ENCODE measurements at regions not wholly inside any gene's neighbourhood (a gene's known extent, or its start where the extent isn't known, plus 50 kb on each side); places are given as distances from the start of the nearest gene placed in this dataset.

DNA sequence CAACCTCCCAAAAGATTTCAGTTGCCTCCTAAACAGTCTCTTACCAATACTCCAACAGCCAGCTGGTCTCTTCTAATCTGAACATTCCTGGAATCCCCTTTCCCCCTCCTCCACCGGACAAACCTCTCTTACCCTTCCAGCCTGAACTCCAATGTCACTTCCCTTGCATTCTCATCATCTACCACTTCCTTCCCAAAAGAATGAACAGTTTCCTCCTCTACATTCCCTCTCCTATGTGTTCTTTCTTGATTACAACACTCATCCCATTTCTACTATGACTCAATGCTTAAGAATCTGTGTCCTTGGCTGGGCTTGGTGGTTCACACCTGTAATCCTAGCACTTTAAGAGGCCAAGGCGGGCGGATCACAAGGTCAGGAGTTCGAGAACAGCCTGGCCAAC is 417.1 kb downstream of the SETD4 start:
- Histone ChIP-seq H3K27ac (ENCODE audit: low read depth in 1 of 2, low read length in 1 of 2) (no peak overlapping the region), H3K9ac (ENCODE audit: insufficient read depth in 1 of 2, low read length in 2 of 2) (no peak overlapping the region), H3K4me1 (ENCODE audit: control insufficient read depth in 5 of 5, insufficient read depth in 5 of 5, low read length in 5 of 5) (no peaks in the 10 kb centered on the region), H3K4me3 (no peak overlapping the region), H3K27me3 (ENCODE audit: control insufficient read depth in 3 of 3, insufficient read depth in 3 of 3, low read length in 2 of 3) (peaks cover 0 to 2% (median 0%) of the 10 kb centered on the region in 3 donors), H3K9me3 (ENCODE audit: control insufficient read depth in 4 of 4, insufficient read depth in 3 of 4, low read length in 3 of 4) (no peaks in the 10 kb centered on the region), H3K36me3 (ENCODE audit: control insufficient read depth in 4 of 4, insufficient read depth in 4 of 4, low read length in 4 of 4) (no peaks in the 10 kb centered on the region)
- DNase-seq (no peak), ATAC-seq (ENCODE audit: insufficient read depth, low FRiP score) (no peak)
- 73 to 84% methylated on average over 4 of the region's 4 CpGs for WGBS, 2 donors
- TF ChIP-seq, protein P1, sequence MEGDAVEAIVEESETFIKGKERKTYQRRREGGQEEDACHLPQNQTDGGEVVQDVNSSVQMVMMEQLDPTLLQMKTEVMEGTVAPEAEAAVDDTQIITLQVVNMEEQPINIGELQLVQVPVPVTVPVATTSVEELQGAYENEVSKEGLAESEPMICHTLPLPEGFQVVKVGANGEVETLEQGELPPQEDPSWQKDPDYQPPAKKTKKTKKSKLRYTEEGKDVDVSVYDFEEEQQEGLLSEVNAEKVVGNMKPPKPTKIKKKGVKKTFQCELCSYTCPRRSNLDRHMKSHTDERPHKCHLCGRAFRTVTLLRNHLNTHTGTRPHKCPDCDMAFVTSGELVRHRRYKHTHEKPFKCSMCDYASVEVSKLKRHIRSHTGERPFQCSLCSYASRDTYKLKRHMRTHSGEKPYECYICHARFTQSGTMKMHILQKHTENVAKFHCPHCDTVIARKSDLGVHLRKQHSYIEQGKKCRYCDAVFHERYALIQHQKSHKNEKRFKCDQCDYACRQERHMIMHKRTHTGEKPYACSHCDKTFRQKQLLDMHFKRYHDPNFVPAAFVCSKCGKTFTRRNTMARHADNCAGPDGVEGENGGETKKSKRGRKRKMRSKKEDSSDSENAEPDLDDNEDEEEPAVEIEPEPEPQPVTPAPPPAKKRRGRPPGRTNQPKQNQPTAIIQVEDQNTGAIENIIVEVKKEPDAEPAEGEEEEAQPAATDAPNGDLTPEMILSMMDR (IDR thresholded peaks at IDR 0.05; ENCODE audit: control extremely low read depth, extremely low read depth) = no peak

- TF ChIP-seq, protein P1 (IDR thresholded peaks at IDR 0.05; ENCODE audit: control extremely low read depth, extremely low read depth) = no peak
- Histone ChIP-seq H3K4me3 (no peak overlapping the region), H3K36me3 (ENCODE audit: control insufficient read depth in 4 of 4, insufficient read depth in 4 of 4, low read length in 4 of 4) (no peaks in the 10 kb centered on the region), H3K27me3 (ENCODE audit: control insufficient read depth in 3 of 3, insufficient read depth in 3 of 3, low read length in 2 of 3) (peaks cover 0 to 2% (median 0%) of the 10 kb centered on the region in 3 donors), H3K9ac (ENCODE audit: insufficient read depth in 1 of 2, low read length in 2 of 2) (no peak overlapping the region), H3K27ac (ENCODE audit: low read depth in 1 of 2, low read length in 1 of 2) (no peak overlapping the region), H3K4me1 (ENCODE audit: control insufficient read depth in 5 of 5, insufficient read depth in 5 of 5, low read length in 5 of 5) (no peaks in the 10 kb centered on the region), H3K9me3 (ENCODE audit: control insufficient read depth in 4 of 4, insufficient read depth in 3 of 4, low read length in 3 of 4) (no peaks in the 10 kb centered on the region)
- WGBS, 2 donors = 84 to 96% methylated on average over 4 of the region's 4 CpGs
- ATAC-seq (ENCODE audit: insufficient read depth, low FRiP score) (no peak), DNase-seq (no peak)
Measured at GRCh38 chr21:35641271-35642016, 418.9 kb downstream of the SETD4 start.

DNA sequence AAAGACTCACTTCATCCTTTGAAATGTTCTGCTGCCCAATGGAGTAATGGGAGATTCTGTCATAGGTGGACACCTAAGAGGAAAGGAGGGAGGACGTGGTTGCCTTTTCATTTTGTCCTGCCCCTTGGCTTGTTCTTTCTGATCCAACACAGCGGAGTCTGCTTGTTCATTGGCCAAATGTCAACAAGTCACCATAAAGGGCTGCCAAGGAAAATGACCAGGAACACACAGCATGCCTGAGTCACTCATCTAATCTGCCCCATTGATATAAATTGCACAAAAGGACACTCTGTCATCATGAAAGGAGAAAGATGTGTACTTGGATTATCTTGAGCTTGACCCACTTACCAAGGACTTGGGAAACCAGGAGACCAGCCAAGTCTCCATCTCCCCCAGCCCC is 422.9 kb downstream of the SETD4 start:
- Histone ChIP-seq H3K4me1 (ENCODE audit: control insufficient read depth in 5 of 5, insufficient read depth in 5 of 5, low read length in 5 of 5) (no peaks in the 10 kb centered on the region), H3K4me3 (no peak overlapping the region), H3K27me3 (ENCODE audit: control insufficient read depth in 3 of 3, insufficient read depth in 3 of 3, low read length in 2 of 3) (peaks cover 0 to 2% (median 0%) of the 10 kb centered on the region in 3 donors), H3K9me3 (ENCODE audit: control insufficient read depth in 4 of 4, insufficient read depth in 3 of 4, low read length in 3 of 4) (peaks cover 0 to 3% (median 0%) of the 10 kb centered on the region in 4 donors), H3K27ac (ENCODE audit: low read depth in 1 of 2, low read length in 1 of 2) (no peak overlapping the region), H3K9ac (ENCODE audit: insufficient read depth in 1 of 2, low read length in 2 of 2) (no peak overlapping the region), H3K36me3 (ENCODE audit: control insufficient read depth in 4 of 4, insufficient read depth in 4 of 4, low read length in 4 of 4) (no peaks in the 10 kb centered on the region)
- 71 to 93% methylated on average over 2 of the region's 2 CpGs for WGBS, 2 donors
- DNase-seq = no peak
- ATAC-seq (ENCODE audit: insufficient read depth, low FRiP score) = no peak
- TF ChIP-seq, protein P1 (IDR thresholded peaks at IDR 0.05; ENCODE audit: control extremely low read depth, extremely low read depth) = no peak
